Anterior cingulate cortex (tissue), 58 donors: ENCODE measurements at regions not wholly inside any gene's neighbourhood (a gene's known extent, or its start where the extent isn't known, plus 50 kb on each side); places are given as distances from the start of the nearest gene placed in this dataset.
A peak's percentile ranks its signal among the peaks of the same experiment; 100 is the strongest.

ENCODE experiments used
- DNase-seq, 58 donors: peaks; one replicate each; lab custom pipeline; 2025; lab: John Stamatoyannopoulos, UW

DNA sequence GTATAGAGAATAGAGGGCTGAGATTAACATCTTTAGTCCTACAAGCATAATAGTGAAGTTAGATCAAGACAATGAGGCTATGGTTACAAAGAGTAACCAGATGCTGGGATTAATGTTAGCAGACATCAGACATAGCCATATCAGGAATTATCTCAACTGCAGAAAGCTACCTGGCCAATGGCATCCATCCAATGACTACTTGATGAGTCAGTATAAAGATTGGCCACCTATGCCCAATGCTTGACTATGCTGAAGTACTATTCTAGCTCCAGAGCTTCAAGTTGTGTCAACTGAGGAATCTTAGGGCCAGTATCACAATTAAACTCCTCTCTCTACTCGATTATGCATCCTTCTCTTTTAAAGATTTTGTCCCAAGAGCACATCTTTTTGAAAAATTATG is 541.4 kb downstream of the PRELID2 start:
- DNase-seq, result no peak

DNA sequence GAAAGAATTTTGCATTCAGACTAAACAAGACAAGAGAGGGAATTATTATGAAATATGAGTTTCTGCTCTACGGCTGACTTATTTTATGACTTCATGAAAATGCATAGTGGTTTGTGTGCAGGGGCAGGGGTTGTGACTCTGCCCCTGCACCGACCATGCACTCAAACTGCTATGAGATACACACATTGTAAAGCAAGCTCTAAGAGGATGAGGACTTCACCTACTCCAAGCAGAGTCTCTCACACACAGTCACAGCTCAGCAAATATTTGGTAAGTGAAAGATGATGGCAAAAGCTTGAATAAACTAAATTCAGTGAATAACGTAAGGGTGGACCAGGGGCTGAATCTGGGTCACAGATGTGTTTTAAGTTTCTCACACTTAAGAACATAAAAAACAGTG is 542.9 kb downstream of the PRELID2 start:
- DNase-seq, result no peak

DNA sequence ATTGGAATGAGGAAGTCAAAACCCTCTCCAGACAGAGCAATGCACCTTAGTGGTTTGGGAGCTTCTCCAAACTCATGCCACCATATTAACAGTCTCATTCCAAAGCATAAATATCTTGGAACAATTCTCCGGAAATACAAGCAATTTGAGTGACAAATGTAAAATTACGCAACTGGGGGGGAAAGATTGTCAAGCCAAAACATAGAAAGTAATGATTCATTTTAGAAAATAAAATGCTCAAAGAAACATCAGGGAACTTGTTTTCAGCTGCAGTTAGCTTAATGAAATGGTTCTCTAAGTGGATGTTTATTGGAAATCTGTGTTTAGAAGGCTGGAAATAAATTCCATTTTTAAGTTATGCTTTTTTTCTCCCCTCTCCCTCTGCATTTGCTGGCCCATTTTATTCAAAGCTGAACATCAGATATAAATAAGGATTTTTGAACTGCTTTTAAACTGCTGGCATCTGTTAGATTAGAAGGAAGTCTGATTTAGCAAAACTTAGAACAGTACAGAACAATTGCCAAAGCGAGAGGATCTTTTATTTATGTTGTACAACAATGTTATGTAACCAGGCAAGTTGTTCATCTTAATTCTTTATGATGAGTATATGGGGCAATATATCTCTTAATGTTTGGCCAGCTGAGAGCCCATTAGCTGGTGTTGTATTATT is 551.9 kb downstream of the PRELID2 start:
- peak in 1 of 58 donors; percentile 26 for DNase-seq

DNA sequence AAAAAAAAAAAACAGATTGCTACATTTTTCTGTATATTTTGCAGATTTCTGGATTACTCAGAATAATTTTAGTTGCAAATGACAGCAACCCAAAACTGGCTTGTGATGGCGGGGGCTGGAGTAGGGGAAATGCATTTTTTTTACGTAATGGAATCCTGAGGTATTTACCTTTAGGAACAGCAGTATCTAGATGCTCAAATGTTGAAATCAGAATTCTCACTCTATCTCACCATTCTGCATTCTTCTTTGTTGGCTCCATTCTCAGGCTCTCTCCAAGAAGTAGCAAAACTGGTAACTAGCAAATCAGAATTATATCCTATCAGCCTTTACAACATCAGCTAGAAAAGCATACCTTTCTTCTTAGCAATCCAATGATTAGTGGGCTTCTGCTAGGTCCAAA is 554.3 kb downstream of the PRELID2 start:
- DNase-seq, result no peak

DNA sequence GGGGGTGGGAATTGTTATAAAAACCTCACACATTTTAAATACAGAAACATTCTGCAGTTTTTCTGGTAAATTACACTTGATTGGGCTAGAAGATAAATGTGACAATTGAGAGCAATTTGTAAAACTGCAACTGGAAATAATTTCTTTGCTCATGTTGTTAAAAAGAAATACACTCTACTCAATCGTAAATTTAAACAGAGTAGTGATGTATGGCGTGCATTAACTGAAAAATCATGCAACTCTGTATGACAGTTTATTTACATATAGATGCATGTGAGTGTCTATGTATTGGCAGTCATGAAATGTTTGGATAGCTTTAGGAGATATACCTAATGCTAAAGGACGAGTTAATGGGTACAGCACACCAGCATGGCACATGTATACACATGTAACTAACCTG is 554.9 kb downstream of the PRELID2 start:
- DNase-seq, result no peak

DNA sequence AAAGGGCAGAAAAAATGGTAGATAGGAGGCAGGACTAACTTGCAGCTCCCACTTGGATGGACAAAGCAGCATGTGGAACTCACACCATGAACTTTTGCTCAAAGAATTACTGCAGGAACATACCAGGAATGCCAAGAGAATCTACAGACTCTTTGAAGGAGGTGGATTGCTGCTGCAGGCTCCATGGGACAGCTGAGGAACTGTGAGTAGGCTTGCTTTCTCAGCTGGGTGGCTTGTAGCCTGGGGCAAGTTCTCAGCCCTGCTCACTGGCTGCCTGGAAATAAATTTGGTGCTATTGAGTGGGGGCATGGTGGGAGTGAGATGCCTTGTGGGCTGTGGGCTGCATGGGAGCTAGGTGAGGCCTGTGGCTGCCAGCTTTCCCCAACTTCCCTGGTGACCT is 574.5 kb downstream of the PRELID2 start:
- DNase-seq, result no peak

DNA sequence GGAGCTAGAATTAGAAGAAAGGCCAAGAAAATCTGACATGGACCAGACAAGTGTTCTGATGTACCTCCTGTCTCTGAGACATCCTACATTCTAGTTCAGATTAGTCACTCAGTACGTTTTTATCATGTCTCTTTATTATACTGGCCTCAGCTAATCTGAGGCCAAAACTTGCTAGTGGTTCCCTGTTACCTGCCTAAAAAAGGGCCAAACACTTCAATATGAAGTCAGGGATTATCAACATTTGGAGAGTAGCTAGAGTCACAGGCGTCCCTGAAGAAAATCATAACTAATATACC is 587.4 kb downstream of the PRELID2 start:
- DNase-seq, result no peak

DNA sequence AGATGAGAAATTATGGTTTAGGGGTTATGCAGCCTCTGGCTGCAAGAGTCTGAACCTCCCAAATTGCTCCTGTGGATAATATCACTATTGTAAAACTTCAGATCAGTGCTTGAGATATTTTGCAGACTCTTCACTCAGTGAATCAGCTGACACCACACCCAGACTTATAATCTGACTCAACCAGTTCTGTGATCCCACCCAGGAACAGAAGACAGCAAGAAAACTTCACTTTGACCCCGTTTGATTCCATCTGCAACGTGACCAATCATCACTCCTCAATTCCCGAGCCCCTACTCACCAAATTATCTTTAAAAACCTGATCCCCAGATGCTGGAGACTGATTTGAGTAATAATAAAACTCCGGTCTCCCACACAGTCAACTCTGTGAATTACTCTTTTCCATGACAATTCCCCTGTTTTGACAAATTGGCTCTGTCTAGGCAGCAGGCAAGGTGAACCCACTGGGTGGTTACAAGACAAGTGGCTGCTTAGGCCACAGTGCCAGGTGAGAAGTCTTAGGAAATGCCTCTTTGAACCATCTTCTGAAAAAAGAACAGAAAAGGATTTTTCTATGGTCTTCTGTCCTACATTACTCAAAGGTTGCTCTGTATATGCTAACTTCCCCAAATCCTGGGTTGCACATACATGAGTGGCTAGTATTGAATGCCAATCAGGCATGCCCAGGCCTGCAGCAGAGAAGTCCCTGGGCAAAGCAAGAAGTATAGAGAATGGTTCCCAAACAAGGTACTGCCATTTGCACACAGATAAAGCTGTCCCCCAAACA is 588.0 kb downstream of the PRELID2 start:
- no peak for DNase-seq

DNA sequence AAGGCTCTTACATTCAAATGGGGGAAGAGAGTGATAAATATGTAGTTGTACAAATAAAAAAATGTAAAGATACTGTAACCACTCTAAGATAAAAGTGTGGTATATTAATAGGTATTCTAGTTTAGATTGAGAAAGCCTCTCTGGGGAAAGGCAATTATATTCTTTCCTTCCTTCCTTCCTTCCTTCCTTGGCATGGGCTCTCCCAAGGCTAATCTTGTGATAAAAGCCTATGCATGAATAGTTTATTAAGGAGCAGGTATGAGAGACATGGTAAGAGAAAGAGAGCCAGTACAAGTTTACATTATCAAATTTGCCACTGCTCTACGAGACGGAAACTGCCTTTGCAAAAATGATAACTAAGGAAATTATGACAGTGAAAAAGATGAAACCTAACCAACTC is 588.8 kb downstream of the PRELID2 start:
- no peak for DNase-seq

DNA sequence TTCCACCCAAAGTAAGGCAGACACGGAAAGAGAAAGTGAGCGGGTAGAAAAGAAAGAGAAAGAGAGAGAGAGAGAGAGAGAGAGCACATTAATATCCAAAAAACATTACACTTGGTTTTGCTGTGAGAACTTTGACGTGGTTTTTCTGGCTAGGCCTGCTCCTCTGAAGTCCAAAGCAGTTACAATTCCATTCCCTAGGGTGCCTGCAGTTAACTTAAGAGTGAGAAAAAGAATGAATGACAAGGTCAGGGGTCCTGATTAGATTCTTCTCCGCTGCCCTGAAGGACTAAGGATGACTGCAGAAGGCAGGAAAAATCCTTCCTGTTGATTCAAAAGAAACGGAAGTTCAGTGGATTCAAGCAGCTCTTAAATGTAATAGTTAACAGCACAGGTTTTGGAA is 589.8 kb downstream of the PRELID2 start:
- no peak for DNase-seq

DNA sequence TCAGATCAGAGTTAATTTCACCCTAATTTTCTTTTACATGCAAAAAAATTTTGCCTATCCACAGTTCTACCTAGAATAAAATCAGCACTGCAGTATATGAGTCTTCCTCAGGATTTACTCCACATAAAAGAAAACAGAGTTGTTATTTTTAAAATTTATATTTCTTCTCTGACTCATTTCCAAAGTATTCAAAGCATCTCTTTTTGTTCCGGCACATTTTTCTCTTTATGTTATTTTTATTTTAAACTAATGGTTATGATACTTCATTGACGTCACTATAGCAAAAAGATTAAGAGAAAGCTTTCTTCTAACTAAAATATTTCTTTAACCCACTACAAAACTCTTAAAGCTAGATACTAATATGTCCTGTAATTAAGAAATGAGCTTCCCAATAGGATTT is 590.4 kb downstream of the PRELID2 start:
- DNase-seq, result no peak

DNA sequence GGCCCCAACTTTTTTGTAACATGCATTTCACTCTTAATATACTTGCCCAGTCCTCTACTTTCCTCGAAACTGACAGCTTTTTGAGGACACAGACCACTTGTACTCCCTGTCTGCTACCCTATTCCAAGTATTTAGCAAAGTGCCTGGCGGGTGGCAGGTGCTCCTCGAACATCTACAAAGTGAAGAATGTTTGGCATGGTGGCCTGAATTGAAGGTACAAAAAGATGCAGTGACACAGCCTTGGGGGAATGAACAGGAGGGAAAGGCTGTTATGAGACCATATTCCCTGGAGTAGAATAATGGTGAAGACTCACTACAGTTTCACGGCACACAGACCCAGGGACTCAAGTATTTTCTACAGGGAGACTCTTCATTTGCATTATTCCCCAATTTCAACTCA is 590.9 kb downstream of the PRELID2 start:
- DNase-seq, result no peak

DNA sequence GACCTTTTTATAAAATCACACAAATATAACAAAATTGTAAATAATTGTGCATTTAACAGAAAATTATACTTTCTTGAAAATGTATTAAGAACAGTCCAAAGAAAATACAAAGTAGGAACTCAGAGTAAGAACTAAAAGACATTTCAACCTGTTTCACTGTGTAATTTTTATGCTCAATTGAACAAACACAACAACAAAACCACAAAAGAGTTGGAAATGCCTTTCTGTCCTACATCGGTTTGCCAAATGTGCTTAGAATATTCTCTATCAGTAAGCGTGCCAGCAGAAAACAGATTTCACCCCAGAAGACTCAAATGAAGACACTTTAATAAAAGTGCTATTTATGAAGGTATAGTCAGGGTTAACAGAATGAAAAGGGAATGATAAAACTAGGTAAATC is 592.1 kb downstream of the PRELID2 start:
- no peak for DNase-seq

DNA sequence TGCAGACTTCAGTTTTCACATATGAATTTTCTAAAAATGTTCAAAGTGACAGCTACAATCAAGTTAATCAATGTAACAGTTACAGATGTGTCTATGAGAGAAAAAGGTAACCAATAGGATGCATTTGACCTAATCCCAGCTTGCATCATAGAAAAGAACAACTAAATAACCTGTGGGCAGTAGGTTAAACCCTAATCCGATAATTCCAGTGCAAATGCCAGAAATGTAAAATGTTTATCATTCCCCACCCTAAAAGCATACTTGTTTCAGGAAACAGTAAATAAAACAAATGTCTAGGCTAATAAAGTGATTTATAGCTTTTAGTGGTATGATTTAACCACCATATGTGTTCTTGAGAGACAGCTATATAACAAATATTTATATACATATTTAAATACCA is 592.6 kb downstream of the PRELID2 start:
- no peak for DNase-seq

DNA sequence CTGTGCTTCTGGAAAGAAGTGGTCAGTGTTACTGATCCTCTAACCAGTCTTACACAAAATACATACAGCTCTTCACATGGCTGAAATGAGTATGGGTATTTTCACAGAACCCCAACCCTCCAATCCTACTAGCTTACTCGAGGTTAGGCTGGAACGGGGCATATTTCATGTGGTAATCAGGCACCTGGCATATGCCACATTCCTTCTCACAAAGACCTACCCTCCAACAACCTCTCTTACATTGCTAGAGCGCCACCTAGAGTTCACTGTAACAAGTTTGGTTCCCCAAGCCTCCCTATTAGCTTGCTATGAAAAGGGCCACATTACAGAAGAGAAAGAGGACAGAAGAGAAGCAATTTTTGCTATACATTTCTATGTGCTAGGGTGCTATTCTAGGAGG is 597.3 kb downstream of the PRELID2 start:
- DNase-seq, result peak in 3 of 58 donors; percentile 0 to 4 (median 4)

DNA sequence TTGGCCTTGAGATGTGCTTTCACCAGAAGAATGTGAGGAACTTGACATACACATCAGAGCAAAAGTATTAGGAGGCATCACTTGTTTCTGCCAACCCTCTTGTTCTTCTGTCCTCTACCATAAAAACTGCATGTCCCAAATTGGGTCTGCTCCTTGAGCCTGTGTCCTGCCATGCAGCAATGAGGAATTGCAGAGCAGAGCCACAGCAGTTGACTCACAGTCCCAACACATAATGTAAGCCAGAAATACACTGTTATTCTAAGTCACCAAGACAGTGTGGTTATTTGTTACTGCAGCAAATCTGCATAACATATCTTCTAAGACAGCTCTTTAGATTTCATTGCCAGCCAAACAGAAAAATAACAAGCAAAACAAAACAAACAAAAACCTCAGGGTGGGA is 598.2 kb downstream of the PRELID2 start:
- DNase-seq, result no peak

DNA sequence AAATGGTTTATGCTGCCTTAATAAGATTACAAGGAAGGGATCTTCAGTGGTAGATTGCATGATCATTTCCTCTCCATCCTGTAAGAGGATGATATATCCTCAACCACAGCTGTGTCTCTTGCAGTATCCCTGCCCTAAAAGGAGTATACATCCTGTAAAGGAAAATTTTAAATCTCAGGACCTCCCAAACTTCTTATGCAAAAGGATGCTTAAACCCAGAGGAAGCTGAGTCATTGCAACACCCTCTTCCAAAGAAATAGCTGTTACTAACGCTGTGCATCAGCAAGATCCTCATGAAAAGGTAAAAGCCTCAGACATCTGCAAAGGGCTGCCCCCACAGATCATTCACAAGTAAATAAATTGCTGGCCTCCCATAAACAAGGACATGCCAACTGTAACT is 599.0 kb downstream of the PRELID2 start:
- DNase-seq, result no peak

DNA sequence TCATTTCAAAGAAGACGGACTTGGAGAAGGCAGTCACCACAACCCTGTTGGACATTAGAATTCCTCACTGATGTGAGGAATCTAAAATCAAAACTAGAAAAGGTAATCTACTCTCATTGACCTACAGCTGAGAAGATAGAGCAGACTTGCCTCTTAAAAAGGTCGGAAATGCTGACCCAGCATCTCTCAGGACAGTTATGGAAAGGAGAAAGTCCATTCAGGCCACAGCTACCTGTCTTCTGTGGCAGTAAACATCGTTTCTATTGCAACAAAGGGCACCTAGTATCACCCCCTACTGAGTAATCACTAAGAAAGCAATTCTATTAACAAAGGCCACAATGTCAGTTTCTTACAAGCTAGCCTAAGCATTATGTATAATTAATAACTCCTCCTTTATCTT is 601.7 kb downstream of the PRELID2 start:
- no peak for DNase-seq

DNA sequence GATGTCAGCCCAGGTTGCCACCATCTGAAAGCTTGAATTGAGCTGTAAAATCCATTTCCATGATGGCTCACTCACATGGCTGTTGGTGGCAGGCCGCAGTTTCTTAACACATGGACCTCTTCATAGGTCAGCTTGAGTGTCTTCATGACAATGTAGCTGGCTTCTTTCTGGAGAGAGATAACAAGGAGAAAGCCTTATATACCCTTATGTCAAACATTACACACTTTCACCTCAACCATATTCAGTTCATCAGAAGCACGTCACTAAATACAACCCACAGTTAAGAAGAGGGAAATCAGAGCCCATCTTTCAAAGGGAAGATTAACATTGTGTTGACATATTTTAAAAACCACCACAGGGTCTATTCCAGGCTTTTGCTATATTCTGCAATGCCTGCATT is 604.4 kb downstream of the PRELID2 start:
- DNase-seq, result no peak

DNA sequence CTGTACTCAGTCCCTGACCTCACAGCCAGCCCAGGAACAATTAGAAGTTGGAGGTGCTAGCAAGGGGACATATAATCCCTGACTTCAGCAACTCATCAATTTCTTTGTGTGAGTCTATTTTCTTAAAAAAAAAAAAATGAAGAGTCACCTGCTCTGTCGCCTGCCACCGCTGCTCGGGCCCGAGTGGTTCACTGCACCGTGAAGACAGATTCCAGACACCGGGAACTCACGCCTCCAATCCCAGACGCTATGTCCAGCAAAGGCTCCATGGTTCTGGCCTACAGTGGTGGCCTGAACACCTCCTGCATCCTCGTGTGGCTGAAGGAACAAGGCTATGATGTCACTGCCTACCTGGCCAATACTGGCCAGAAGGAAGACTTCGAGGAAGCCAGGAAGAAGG is 606.6 kb downstream of the PRELID2 start:
- DNase-seq, result no peak

DNA sequence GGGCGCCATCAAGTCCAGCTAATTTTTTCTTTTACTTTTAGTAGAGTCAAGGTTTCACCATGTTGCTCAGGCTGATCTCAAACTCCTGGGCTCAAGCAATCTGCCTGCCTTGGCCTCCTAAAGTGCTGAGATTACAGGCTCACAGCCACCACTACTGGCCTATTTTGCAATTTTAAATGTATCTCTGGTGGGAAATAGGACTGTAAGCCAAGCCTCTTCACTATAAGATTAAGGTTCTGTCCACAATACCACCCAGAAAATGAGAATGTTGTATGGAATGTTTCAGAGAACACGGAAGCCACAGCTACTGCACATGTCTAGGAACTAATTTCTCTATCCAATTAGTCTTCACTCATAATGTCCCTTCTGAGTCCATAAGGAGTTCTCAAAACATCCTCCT is 607.3 kb downstream of the PRELID2 start:
- DNase-seq, result no peak

DNA sequence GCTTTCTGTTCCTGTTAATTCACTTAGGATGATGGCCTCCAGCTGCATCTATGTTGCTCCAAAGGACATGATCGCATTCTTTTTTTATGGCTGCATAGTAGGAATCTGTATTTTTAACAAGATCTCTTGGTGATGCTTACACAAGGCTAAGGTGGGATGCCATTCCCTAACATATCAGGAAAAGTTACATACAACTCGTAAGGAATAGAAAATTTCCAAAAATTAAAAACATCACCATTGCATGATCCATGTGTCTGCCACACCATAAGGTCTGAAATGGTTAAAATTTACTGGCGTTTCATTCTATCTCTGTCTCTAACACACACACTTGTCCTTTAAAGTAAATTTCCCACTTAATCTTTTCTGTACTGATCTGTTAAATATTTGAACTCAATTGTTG is 608.4 kb downstream of the PRELID2 start:
- no peak for DNase-seq

DNA sequence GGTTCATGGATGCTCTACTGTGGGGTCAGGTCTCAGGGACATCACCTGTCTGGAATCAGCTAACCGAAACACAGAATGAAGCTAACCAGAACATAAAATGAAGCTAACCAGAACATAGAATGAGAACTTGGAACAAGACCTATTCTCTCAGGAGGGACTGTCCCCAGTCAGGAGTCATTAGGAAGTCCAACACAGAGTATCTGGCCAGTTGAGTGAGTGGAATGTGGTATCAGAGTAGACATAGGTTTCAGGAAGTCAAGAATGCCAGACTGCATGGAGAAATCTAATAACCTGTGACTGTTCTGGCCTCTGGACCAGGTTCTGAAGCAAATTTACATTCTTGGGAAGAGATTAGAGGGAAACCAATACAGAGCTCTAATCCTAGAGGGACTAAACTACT is 609.6 kb downstream of the PRELID2 start:
- no peak for DNase-seq
